GM18511 (cell line): ENCODE measurements at regions not wholly inside any gene's neighbourhood (a gene's known extent, or its start where the extent isn't known, plus 50 kb on each side); places are given as distances from the start of the nearest gene placed in this dataset.

Source experiments
- ATAC-seq: cut with Tn5 transposase; IDR thresholded peaks from one replicate; pipeline ENCODE4 v1.9.1; 2021; ENCODE audit warnings: mild to moderate bottlenecking, moderate library complexity; ENCODE audit not compliant: unreplicated experiment

DNA sequence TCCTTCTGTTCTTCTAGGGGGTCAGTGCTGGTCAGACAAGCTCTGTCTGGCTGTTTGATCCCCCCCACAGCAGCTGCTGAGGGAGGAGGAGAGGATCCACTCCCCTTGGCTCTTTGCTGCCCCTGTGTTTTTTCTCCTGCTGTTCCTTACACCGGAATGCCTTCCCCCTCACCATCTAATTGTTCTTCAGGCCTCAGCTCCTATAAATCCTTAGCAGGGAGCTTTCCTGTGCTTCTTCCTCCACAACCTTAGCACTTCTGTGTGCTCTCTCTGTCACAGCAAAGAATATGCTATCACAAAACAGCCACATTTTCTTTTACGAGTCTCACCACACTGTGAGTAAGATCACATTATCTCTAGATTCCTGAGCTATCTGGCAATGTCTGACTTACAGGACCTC lies 196.6 kb downstream of the OTOR start:
- no peak for ATAC-seq

DNA sequence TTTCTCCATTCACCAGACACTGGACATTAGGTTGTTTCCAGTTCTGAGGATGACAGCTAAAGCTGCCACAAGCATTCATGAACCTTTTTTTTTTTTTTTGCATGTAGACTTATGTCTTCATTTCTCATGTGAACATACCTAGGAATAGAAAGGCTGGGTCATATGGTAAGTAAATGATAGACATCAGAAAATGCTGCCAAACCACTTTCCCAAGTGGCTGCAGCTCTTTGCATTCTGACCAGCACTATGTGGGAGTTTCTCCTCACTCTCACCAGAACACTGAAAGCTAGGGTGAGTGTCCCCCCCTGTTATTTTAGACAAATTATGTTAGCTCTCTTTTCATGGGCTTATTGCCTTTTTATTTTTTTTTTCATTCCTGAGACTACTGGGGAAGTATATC lies 197.5 kb downstream of the OTOR start:
- no peak for ATAC-seq

DNA sequence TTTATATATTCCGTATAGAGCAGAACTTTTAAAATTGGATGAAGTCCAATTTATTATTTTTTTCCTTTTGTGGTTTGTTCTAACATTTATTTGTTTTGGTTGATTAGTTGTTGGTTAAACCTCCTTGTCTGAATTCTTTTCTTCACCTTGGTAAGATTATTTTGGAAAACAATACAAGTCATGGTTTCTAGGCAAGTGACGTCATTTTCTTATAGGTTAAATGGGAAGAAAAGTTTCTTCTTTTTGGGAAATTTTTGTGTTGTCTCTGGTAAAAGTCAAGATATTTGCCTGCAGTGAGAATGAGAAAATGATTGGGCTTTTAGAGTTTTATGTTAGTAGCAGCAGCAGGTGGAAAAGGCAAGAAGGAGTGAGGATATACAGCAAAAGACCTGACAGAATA lies 197.9 kb downstream of the OTOR start:
- ATAC-seq, result no peak

DNA sequence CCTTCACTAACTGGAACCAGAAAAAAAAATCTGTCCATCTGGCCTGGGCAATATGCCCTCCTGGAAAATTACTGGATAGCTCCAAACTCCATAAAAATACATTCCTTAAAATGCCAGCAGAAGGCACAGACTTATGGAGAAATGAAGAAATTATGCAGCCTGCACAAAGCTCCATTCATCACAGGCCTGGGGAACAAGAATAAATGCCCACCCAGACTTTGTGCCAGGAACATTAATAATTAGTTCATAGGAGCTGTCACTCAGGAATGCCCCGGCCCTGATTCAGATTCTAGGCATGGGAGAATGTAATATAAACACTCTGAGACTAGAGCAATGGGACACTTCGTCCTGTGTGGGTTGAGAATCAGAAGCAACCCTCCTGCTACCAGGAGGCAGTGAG lies 199.3 kb downstream of the OTOR start:
- no peak for ATAC-seq

DNA sequence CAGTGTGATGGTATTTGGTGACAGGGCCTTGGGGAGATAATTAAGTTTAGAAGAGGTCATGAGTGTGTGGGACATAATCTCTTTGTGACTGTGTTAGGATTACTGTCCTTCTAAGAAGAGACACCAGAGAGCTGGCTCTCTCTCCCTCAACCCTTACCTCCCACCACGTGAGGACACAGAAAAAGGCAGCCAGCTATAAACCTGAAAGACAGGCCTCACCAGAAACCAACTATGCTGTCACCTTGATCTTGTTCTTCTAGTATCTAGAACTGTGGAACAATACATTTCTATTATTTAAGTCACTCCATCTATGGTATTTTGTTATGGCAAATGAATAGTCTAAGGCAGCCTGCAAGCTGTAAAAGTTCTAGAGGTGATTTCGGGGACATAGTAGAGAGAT lies 203.7 kb downstream of the OTOR start:
- no peak for ATAC-seq

DNA sequence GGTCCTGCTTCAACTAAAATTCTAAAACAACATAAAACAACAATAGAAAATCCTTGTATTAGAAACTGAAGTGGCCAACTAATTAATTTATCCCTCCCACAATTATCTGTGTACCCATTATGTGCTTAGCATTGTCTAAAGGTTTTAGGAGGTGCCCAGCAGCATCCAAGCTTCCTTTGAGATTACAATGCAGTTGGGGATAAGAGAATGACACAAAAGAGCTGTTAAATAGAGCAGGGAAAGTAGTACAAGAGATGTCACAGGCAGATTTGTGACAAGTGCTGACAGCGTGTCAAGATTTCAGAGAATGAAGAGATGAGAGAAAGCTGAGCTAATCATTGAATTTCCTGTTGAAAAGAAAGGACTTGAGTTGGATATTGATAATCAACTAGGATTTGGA lies 204.8 kb downstream of the OTOR start:
- ATAC-seq, result no peak

DNA sequence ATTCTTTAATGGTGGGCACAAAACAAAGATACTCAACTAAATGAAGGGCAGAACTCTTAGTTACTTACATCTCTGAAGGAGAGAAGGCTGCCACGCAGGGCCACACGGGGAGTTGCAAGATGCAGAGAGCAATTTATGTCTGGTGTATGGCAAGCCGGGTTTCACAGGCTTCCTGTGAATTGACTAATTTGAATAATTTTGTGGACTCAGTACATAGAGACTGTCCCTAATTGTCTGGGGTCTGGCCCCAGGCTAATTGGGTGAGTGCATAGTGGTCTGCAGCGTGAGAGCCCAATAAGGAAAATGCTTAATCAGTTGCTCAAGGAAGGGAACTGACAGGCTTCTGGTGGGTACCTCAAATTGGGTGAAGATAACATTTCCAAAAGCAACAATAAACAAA lies 205.7 kb downstream of the OTOR start:
- no peak for ATAC-seq

DNA sequence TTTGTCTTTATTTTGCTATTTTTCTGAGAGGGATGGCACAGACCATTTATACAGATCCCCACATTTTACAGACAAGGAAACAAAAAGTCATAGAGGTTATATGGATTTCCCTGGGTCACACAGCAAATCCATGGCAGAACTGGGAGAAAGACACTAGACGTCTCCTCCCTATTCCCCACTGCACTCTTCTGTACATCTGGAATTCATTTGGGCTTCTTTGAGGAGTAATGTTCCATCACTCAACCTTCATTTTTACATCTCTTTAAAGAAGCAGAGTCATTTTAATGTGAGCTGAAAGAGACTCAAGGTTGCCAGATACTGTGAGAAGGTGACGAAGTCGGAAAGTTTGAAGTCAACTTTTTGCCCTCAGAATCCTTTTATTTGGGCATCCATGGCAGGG lies 207.3 kb downstream of the OTOR start:
- ATAC-seq, result no peak

DNA sequence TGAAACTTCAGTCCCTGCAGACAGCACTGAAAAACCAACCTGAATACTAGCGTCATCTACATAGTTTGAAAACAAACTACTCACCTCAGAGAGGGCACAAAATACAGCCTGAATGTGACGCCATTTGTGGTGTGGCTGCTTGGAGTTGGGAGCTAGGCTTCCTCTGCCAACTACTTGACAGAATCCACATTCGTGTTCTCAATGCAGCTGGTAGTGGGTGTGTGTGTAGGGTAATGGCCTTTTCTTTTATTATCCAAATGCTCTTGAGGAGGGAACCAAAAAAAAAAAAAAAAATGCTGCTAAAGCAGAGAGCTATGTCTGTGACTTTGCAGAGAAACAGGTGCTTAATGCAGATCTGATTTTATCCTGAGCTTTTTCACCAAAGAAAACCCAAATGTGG lies 207.8 kb downstream of the OTOR start:
- ATAC-seq, result no peak

DNA sequence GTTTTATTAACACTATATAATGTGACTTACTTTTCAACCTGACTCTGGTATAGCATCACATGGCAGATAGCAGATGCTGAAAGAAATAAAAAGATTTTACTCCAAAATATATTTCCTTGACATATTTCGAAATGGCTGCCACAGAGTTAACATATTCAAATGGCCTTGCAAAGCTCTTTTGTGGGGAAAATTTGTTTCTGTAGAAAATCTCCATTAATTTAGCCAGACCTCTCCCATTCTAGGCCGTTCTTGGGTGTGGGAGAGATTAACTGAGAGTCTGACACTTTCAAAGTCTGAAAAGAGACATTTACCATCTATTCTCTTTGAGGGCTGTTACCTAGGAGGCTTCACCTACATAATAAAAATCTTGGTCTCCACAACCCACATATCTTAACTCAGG lies 217.2 kb downstream of the OTOR start:
- no peak for ATAC-seq

DNA sequence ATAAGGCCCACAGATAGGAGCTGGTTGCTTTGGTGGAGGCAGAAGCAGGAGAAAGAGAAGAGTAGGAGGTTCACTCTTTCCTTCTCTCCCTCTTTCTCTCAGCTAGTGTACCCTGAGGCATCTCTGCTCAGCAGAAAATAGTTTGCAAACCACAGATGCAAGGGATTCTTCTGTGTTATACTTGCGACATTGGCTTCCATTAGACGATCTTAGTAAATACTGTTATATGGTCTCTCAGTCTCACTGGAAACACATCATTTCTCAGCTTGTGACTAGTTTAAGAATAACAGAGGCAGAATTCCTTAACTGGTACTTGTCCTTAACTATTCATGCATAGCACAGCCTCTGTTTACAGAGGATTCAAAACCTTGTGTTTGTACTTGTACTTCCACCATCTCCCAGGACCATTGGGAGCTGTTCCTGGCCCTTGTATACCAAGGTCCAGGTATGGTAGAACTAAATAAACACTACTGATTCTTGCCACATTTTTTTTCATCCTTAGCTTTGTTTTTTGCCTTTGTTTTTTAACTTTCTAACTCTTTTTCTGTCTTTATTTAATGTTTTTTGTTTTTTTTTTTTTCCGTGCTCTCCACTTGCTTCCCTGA lies 218.2 kb downstream of the OTOR start:
- no peak for ATAC-seq

DNA sequence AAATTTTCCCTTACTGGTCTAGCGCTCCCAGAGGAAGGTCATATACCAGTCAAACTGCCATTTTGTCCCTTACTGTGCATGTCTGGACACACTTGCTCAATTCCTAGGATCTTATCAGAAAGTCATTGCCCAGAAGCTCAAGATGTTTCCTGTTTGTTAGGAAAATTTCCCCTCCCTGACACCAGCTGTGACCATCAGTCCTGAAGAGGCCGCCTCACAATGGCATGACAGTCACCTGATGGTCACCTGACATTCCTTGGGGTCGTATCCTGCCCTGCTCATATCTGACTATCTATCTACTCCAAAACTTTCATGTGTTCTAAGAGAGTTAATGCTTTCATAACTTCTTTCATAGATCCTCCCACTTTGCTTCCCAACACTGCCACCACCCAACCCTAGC lies 219.9 kb downstream of the OTOR start:
- ATAC-seq, result no peak

DNA sequence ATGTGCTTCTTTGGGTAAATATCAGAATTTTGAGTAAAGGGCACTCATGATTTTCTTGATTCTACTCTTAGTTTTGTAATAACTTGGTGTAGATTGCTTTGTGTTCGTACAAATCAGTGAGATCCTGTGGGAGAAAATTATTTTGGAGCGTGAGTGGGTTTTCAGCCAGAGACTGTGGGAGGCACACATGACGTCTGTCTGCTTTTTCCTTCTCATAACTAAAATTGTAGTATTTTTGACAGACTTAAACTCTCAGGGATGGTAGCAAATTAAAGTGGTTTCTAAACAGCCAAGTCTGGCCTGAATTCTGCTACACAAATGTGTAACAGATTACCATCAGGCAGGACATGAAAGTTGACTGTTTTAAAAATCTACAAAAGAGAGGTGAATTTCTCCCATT lies 222.6 kb downstream of the OTOR start:
- ATAC-seq, result no peak

DNA sequence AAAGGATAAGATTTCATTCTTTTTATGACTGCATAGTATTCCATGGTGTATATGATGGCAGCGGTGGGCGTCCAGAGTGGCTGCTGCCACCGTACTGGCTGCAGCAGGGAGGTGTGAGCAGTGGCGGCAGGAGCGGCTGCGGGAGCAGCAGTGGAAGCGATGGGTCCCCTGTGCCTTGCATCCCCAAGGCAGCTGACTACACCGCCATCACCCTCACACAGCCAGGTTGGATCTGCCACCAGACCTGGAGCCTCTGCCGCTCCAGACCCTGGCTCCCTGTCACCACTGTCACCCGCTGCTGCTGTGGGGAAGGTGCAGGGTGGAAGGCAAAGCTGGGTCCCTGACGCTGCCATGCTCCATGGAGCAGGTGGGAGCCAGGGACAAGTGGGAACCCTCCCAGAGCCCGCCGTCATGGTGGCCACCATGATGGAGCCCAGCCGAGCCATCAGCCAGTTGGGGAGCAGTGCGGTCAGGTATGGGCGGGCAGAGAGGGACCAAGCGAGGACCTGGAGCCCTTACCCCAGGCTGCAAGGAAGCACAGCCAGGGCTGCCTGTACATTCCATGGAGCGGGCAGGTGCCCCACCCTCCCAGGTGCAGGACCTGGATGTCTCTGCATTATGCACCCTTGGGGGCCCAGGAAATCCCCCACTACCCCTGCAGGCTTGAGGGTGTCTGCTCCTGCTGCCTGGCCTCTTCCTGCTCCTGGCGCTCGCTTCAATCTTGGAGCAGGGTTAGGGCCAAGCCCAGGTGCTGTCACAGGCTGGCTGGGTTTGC lies 226.1 kb downstream of the OTOR start:
- ATAC-seq, result no peak

DNA sequence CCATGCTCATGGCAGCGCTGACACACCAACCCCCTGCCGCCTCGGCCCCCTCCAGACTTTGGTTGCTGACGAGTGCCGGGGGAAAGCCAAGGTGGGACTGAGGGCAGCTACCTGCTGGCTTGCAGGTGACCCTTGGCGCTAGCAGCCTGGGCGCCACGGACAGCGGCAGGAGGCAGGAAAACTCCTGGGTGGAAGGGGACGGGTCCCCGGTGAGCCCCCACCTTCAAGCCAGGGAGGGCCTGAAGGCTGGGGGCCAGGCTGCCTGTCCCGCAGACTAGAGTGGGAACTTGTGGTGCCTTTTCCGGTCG lies 226.7 kb downstream of the OTOR start:
- no peak for ATAC-seq

DNA sequence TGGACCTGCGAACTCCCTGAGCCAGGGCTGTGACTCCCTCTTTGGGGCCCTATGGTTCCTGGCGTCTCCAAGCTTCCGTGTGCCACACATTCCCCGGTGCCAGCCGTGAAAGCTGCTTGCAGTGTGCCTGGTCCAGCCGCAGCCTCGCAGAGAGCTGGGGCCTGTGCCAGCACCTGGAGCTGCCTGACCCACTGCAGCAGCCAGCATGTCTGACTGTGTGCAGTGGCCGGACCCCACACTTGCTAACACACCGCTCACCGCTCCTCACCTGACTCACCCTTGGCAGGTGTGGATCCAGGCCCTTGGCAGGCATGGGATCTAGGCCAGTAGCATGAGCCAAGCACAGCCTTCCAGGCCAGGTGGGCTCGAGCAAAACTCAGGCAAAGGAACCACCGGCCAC lies 227.5 kb downstream of the OTOR start:
- ATAC-seq, result no peak

DNA sequence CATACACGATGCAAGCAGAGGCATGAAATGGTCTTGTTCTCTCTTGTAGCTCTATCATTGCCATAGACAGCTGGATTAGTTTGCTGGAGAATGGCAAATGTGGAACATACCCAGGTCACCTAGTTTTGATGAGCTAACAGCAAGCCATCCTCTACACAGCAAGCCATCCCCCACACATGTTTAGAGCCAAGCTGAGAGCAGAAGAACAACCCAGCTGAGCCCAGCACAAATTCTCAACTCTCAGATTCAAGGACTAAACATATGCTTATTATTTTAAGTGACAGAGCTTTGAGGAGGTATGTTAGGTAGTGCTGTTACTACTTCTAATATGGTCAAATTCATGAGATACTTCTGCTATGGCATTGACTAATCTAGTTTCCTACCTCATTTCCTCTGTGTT lies 230.3 kb downstream of the OTOR start:
- ATAC-seq, result no peak

DNA sequence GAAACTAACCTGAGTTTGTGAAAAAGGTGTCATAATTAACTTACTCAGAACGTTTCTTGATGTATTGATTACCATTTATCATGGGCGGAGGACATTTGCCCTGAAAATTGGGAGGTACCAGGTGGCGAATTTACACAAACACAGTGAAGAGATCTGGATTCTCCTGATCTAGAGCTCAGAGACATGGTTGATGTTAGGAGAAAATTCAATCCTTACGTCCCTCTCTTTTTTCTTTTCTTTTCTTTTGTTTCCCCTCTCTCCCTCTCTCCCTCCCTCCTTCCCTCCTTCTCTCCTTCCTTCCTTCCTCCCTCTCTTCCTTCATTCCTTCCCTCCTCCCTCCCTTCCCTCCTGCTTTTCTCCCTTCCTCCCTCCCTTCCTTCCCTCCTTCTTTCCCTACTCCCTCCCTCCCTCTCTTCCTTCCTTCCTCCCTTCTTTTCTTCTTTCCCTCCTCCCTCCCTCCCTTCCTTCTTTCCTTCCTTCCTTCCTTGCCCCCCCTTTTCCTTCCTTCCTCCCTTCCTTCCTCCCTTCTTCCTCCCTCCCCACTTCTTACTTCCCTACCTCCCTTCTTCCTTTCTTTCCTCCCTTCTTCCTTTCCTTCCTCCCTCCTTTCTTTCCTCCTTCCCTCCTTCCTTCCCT lies 234.1 kb downstream of the OTOR start:
- no peak for ATAC-seq

DNA sequence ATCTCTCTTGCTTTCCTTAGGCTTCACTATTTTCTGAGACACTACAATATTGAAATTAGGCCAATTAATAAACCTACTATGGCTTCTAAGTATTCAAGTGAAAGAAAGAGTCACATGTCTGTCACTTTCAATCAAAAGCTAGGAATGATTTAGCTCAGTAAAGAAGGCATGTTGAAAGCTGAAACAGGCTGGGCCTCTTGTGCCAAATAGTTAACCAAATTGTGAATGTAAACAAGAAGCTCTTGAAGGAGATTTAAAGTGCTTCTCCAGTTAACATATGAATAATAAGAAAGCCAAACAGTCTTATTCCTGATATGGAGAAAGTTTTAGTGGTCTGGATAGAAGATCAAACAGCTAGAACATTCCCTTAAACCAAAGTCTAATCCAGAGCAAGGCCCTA lies 236.3 kb downstream of the OTOR start:
- no peak for ATAC-seq

DNA sequence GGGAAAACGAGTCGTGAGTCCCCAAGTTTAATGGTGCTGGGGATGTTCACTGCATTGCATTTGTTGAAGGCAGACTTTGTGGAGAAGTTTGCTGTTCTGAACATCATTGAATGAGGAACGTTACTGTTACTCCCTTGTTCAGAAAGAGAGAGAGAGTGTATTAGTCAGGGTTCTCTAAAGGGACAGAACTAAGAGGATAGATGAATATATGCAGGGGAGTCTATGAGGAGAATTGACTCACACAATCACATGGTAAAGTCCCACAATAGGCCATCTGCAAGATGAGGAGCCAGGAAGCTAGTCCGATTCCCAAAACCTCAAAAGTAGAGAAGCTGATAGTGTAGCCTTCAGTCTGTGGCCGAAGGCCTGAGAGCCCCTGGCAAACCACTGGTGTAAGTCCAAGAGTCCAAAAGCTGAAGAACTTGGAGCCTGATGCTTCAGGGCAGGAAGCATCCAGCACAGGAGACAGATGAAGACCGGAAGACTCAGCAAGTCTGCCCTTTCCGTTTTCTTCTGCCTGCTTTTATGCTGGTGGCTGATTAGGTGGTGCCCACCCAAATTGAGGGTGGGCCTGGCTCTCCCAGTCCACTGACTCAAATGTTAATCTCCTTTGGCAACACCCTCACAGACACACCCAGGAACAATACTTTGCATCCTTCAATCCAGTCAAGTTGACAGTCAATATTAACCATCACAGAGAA lies 223.5 kb upstream of the PCSK2 start:
- no peak for ATAC-seq

DNA sequence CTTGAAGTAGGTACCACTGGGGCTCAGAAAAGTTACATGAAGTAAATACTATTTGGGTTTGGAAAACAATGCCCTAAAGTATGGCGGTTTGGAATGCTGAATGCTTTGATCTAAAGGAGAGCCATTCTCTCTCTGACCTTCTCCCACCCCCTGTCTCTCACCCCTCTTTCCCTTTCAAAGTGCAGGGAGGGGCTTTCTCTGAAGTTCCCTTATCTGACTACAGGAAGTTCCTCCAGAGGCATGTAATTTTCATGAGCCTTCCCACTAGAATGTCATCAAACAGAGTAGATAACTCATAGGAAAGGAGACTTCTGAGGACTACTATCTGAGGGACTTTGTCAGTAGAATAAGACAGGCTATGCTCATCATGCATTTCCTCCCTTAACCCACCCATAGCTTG lies 216.7 kb upstream of the PCSK2 start:
- no peak for ATAC-seq
